GM10266 (cell line): ENCODE measurements at regions not wholly inside any gene's neighbourhood (a gene's known extent, or its start where the extent isn't known, plus 50 kb on each side); places are given as distances from the start of the nearest gene placed in this dataset.
A peak's percentile ranks its signal among the peaks of the same experiment; 100 is the strongest.

Source experiments
- DNase-seq: peaks from one replicate; pipeline ENCODE4 v3.0.0; 2012; ENCODE audit errors: extremely low spot score
- TF ChIP-seq, protein P1 (sequence below): IDR thresholded peaks from 2 replicates; pipeline ENCODE4 v1.5.1; 2012; ENCODE audit warnings: mild to moderate bottlenecking, low read depth; ENCODE audit not compliant: control insufficient read depth, insufficient read depth; ENCODE audit errors: missing control alignments

DNA sequence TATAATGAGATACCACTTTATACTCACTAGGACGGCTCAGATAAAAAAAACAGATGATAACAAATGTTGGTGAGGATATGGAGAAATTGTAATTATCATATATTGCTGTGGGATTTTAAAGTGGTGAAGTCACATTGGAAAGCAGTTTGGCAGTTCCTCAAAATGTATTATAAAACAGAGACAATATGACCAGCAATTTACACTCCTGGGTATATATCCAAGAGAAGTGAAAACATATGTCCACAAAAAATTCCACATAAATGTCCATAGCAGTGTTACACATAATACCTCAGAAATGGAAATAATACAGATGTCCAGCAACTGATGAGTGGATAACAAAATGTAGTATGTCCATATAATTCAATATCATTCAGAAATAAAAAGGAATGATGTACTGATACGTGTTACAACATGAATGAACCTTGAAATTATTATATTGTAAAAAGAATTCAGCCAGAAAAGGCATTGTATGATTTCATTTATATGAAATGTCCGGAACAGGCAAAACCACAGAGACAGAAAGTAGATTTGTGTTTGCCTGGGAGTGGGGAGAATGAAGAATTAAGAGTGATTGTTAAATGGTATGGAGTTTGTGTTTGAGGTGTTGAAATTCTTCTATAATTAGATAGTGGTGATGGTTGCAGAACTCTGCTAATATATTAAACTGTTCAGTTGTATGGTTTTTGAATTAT lies 220.9 kb downstream of the SLC7A11 start:
- no peak for DNase-seq

DNA sequence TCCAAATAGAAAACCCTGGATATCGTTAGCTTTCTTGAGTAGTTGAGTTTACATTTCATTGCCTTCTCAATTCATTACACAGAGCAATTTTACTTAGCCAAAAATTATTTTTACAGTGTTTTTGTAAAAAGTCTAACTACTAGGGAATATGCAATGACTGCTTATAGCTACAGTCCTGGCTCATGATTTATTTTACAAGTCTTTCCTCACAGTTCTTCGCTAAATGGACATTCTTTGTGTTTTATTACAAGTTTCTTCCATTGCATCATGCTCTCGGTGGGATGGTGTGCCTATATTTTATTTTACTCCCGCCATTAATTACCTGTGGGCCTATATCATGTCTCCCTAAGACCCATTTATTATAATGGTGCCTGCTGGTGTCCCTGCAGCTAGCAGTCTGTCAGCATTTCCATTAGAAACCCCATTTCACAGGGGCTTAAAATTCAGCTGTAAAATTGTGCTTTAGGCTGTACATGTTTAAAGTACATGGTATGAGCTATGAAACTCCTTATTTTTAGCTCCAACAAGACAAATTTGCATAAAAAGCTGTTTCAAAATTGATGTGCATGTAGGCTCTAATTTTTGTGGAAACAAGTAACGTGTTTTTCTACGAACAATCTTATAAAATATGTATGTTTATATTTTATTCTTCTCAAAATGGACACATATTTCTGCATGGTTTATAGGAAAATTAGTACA lies 227.4 kb downstream of the SLC7A11 start:
- DNase-seq = no peak
- TF ChIP-seq, protein P1, sequence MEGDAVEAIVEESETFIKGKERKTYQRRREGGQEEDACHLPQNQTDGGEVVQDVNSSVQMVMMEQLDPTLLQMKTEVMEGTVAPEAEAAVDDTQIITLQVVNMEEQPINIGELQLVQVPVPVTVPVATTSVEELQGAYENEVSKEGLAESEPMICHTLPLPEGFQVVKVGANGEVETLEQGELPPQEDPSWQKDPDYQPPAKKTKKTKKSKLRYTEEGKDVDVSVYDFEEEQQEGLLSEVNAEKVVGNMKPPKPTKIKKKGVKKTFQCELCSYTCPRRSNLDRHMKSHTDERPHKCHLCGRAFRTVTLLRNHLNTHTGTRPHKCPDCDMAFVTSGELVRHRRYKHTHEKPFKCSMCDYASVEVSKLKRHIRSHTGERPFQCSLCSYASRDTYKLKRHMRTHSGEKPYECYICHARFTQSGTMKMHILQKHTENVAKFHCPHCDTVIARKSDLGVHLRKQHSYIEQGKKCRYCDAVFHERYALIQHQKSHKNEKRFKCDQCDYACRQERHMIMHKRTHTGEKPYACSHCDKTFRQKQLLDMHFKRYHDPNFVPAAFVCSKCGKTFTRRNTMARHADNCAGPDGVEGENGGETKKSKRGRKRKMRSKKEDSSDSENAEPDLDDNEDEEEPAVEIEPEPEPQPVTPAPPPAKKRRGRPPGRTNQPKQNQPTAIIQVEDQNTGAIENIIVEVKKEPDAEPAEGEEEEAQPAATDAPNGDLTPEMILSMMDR = no peak

More for the DNA sequence above, 220.9 kb downstream of the SLC7A11 start:
- TF ChIP-seq, protein P1 = no peak

DNA sequence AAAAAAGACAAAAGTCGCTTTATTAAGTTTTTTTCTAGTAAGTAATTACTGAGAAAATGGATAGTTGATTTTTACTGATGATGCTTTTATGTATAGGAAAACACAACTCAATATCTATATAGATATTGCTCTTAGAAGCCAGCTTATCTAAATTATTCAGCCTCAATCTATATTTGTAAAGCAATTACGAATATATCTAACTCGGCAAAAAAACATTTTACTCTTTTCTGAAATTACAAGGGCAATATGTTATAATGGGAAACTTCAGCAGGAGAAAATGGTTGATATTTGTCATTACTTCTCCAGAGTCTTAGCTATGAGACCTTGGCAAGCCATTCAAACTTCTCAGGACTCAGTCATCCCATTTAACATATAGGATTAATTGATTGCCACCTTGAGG lies 228.5 kb downstream of the SLC7A11 start:
- TF ChIP-seq, protein P1 = no peak

DNA sequence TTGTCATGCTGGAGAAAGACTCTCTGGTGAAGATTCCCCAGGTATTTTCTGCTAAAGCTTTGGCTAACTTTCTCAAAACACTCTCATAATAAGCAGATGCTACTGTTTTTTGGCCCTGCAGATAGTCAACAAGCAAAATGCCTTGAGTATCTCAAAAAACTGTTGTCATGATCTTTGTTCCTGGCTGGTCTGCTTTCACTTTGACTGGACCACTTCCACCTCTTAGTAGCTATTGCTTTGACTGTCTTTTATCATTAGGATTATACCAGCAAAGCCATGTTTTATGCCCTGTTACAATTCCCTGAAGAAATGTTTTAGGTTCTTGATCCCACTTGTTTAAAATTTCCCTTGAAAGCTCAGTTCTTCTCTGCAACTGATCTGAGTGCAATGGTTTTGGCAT lies 231.5 kb downstream of the SLC7A11 start:
- TF ChIP-seq, protein P1 = no peak
- DNase-seq = no peak

More for the DNA sequence above, 228.5 kb downstream of the SLC7A11 start:
- no peak for DNase-seq

DNA sequence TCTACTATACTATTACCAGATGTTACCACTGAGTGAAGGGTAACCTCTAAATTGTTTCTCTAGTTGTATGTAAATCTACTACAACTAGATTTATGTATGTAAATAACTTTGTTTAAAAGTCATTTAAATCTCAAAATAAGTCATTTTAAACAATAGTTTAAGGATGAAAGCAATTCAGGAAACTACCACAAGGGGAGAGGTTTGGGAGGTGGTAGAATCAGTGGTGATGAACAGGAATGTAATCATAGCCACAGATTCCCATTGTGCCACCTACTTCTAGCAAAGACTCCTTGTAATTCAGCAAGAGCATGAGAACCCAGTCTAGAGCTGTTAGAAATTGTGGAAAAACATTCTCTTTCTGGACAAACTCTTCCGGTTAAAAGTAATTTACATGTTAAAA lies 234.6 kb downstream of the SLC7A11 start:
- DNase-seq = no peak

DNA sequence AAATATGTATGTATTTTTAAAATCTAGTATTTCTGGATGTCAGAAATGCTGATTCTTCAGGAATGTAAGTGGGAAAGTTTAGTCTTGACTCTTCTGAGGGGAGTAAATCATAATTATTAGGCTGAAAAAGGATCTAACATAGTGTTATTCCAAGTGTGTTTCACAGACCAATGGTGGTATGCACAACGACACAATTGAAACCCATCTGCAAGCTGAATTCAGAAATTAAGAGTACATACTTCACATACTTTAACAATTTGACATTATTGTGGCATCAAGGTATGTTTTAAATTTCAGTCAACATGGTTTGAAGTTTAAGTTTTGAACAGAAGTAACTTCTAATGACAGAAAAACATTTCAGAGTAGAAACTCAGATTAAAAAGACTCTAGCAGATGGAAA lies 236.7 kb downstream of the SLC7A11 start:
- TF ChIP-seq, protein P1 = no peak
- DNase-seq = no peak

More for the DNA sequence above, 234.6 kb downstream of the SLC7A11 start:
- TF ChIP-seq, protein P1 = no peak

DNA sequence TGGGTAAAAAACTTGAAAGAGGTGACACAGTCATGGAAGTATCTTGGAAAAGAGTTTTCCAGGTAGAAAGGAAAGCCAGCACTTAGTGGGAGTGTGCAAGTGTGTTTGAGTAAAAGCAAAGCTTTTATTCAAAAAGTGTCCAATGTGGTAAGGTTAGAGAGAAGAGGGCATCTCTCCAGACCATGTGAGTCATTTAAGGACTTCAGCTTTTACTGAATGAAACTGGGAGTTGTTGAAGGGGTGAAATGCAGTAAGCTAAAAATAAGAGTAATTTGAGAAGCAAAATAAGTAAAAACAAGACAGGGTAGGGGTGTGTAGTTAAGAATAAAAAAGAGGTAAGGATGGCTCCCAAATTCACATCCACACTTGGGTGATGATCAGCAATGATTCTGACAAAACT lies 238.9 kb downstream of the SLC7A11 start:
- TF ChIP-seq, protein P1 = no peak
- DNase-seq = peak; percentile 8
